Sigmoid colon (tissue), 6 donors: ENCODE measurements at regions not wholly inside any gene's neighbourhood (a gene's known extent, or its start where the extent isn't known, plus 50 kb on each side); places are given as distances from the start of the nearest gene placed in this dataset.

Source experiments
- DNase-seq: peaks from one replicate; pipeline ENCODE4 v3.0.0-alpha.2; 2019
- H3K27ac ChIP-seq, 4 donors: fragments of 200-600 bp; sonication (generic); one replicate each; pipeline ENCODE4 v1.5.1; 2016 to 2019; ENCODE audit warnings: mild to moderate bottlenecking in 1 of 4
- H3K27me3 ChIP-seq, 3 donors: fragments of 200-600 bp; sonication (generic); one replicate each; pipeline ENCODE4 v1.5.1; 2019; ENCODE audit warnings: mild to moderate bottlenecking in 1 of 3
- H3K36me3 ChIP-seq, 4 donors: fragments of 200-600 bp; sonication (generic); one replicate each; pipeline ENCODE4 v1.5.1; 2016 to 2019
- H3K4me1 ChIP-seq, 4 donors: fragments of 200-600 bp; sonication (generic); one replicate each; pipeline ENCODE4 v1.5.1; 2017 to 2019
- H3K4me3 ChIP-seq, 4 donors: fragments of 200-600 bp; sonication (generic); one replicate each; pipeline ENCODE4 v1.5.1; 2017 to 2019; ENCODE audit warnings: mild to moderate bottlenecking in 2 of 4, moderate library complexity in 1 of 4
- H3K9me3 ChIP-seq, 4 donors: fragments of 200-600 bp in 3 of 4; sonication (generic) in 3 of 4; one replicate each; pipeline versions ENCODE4 v1.5.1 to v1.6.1; 2013 to 2019
- CTCF ChIP-seq, 4 experiments: fragments of 450-650 bp in 3 of 4; fragments of 200-600 bp in 1 of 4; IDR thresholded peaks; one replicate each; pipeline ENCODE4 v1.5.1; 2016 to 2019; ENCODE audit warnings: antibody characterized with exemption in 4 of 4, mild to moderate bottlenecking in 3 of 4, moderate library complexity in 2 of 4
- EP300 ChIP-seq, 4 donors: sonication (generic); formaldehyde crosslinking; IDR thresholded peaks; one replicate each; pipeline ENCODE4 v1.6.1; 2017; ENCODE audit warnings: antibody characterized with exemption in 4 of 4
- POLR2A ChIP-seq, 2 donors: fragments of 450-650 bp; IDR thresholded peaks; one replicate each; pipeline ENCODE4 v1.6.1; 2016; ENCODE audit warnings: antibody characterized with exemption in 2 of 2, mild to moderate bottlenecking in 2 of 2, moderate library complexity in 2 of 2
- POLR2AphosphoS5 ChIP-seq, 4 donors: sonication (generic); formaldehyde crosslinking; IDR thresholded peaks; one replicate each; pipeline ENCODE4 v1.6.1; 2017; ENCODE audit warnings: antibody characterized with exemption in 4 of 4
- WGBS, 2 donors: extraction: QIAGEN DNeasy Blood & Tissue Kit; methylation state at CpG; one replicate each; pipeline ENCODE4 v1.1.7; 2013; 5-methylcytosine and 5-hydroxymethylcytosine counted together
- intact Hi-C: fragments of 100-400 bp; cut with DNase I; formaldehyde crosslinking; loops from one replicate; pipeline ENCODE4 v1.15.1; 2023
- donor health status: healthy with polysubstance abuse.
- donor health status: healthy.

GRCh38 chr4:110886856-110887255 is 264.0 kb upstream of the PITX2 start:
- Histone ChIP-seq H3K36me3 (no peaks in the 10 kb centered on the region), H3K4me1 (no peaks in the 10 kb centered on the region), H3K4me3 (no peak overlapping the region), H3K9me3 (no peaks in the 10 kb centered on the region), H3K27ac (no peak overlapping the region), H3K27me3 (no peaks in the 10 kb centered on the region)
- no peak for DNase-seq
- intact Hi-C loops: no loop called here
- TF ChIP-seq POLR2AphosphoS5 (IDR thresholded peaks at IDR 0.05): no peak
- no peak for TF ChIP-seq POLR2A (IDR thresholded peaks at IDR 0.05)
- 93 to 94% methylated on average over 8 of the region's 8 CpGs for WGBS, 2 donors

- no peak for DNase-seq
- H3K4me1 ChIP-seq: peaks cover 0 to 14% (median 10%) of the 10 kb centered on the region in 4 donors
- H3K27me3 ChIP-seq: no peaks in the 10 kb centered on the region
- no peaks in the 10 kb centered on the region for H3K9me3 ChIP-seq
- no peak for TF ChIP-seq POLR2AphosphoS5 (IDR thresholded peaks at IDR 0.05)
- no peak for TF ChIP-seq EP300 (IDR thresholded peaks at IDR 0.05)
- TF ChIP-seq CTCF (IDR thresholded peaks at IDR 0.05): no peak
- TF ChIP-seq POLR2A (IDR thresholded peaks at IDR 0.05): no peak
- WGBS, 2 donors: 50 to 57% methylated on average over 5 of the region's 5 CpGs
- intact Hi-C loops: no loop called here
- no peak overlapping the region for H3K27ac ChIP-seq
- no peak overlapping the region for H3K4me3 ChIP-seq
- H3K36me3 ChIP-seq: no peaks in the 10 kb centered on the region
These were observed 274.9 kb upstream of the PITX2 start for GRCh38 chr4:110897784-110898183.

GRCh38 chr4:110898290-110898689 is 275.4 kb upstream of the PITX2 start:
- Histone ChIP-seq H3K9me3 (no peaks in the 10 kb centered on the region), H3K4me1 (peaks cover 0 to 14% (median 10%) of the 10 kb centered on the region in 4 donors), H3K27me3 (no peaks in the 10 kb centered on the region), H3K27ac (no peak overlapping the region), H3K36me3 (no peaks in the 10 kb centered on the region), H3K4me3 (no peak overlapping the region)
- 13 to 64% methylated on average over 1 of the region's 1 CpG for WGBS, 2 donors
- intact Hi-C loops: no loop called here
- DNase-seq: no peak
- no peak for TF ChIP-seq POLR2AphosphoS5 (IDR thresholded peaks at IDR 0.05)
- TF ChIP-seq POLR2A (IDR thresholded peaks at IDR 0.05): no peak
- TF ChIP-seq CTCF (IDR thresholded peaks at IDR 0.05): no peak
- TF ChIP-seq EP300 (IDR thresholded peaks at IDR 0.05): no peak

- Histone ChIP-seq H3K36me3 (no peaks in the 10 kb centered on the region), H3K4me3 (no peak overlapping the region), H3K27ac (peak overlapping the region in 1 of 4 donors; percentile 17), H3K27me3 (no peaks in the 10 kb centered on the region), H3K4me1 (peaks cover 0 to 14% (median 10%) of the 10 kb centered on the region in 4 donors), H3K9me3 (no peaks in the 10 kb centered on the region)
- intact Hi-C loops: no loop called here
- TF ChIP-seq CTCF (IDR thresholded peaks at IDR 0.05) (no peak), POLR2A (IDR thresholded peaks at IDR 0.05) (no peak), POLR2AphosphoS5 (IDR thresholded peaks at IDR 0.05) (no peak), EP300 (IDR thresholded peaks at IDR 0.05) (no peak)
- 39 to 51% methylated on average over 1 of the region's 1 CpG for WGBS, 2 donors
- DNase-seq: no peak
These were observed 277.4 kb upstream of the PITX2 start for GRCh38 chr4:110900213-110900769.

- 62 to 84% methylated on average over 3 of the region's 3 CpGs for WGBS, 2 donors
- Histone ChIP-seq H3K27ac (no peak overlapping the region), H3K9me3 (no peaks in the 10 kb centered on the region), H3K4me3 (no peak overlapping the region), H3K36me3 (no peaks in the 10 kb centered on the region), H3K27me3 (no peaks in the 10 kb centered on the region), H3K4me1 (peaks cover 0 to 14% (median 10%) of the 10 kb centered on the region in 4 donors)
- TF ChIP-seq EP300 (IDR thresholded peaks at IDR 0.05) (no peak), POLR2AphosphoS5 (IDR thresholded peaks at IDR 0.05) (no peak), POLR2A (IDR thresholded peaks at IDR 0.05) (no peak), CTCF (IDR thresholded peaks at IDR 0.05) (no peak)
- intact Hi-C loops: no loop called here
- no peak for DNase-seq
These were observed 279.6 kb upstream of the PITX2 start for GRCh38 chr4:110902500-110902899.
